ENCODE measurements at regions not wholly inside any gene's neighbourhood (a gene's known extent, or its start where the extent isn't known, plus 50 kb on each side); places are given as distances from the start of the nearest gene placed in this dataset.

GRCh38 chr4:33187035-33187434 is 2466.9 kb downstream of the PCDH7 start:
- ATAC-seq, result no peak
- no peak for TF ChIP-seq ESRRG (CRISPR knock-in tag; IDR thresholded peaks at IDR 0.05)
- TF ChIP-seq ZC3H10 (CRISPR knock-in tag; IDR thresholded peaks at IDR 0.05), result no peak
- TF ChIP-seq RARB (CRISPR knock-in tag; IDR thresholded peaks at IDR 0.05), result no peak
- no peak for TF ChIP-seq BACH2 (CRISPR knock-in tag; IDR thresholded peaks at IDR 0.05; ENCODE audit: borderline replicate concordance)
- TF ChIP-seq TCF4 (CRISPR knock-in tag; IDR thresholded peaks at IDR 0.05; ENCODE audit: borderline replicate concordance), result no peak
- no peak for TF ChIP-seq SNAI2 (CRISPR knock-in tag; IDR thresholded peaks at IDR 0.05)
- no peak for TF ChIP-seq PPARA (CRISPR knock-in tag; IDR thresholded peaks at IDR 0.05; ENCODE audit: borderline replicate concordance)
- no peak for TF ChIP-seq ISL1 (CRISPR knock-in tag; IDR thresholded peaks at IDR 0.05)
- TF ChIP-seq CSRNP3 (CRISPR knock-in tag; IDR thresholded peaks at IDR 0.05), result no peak
- TF ChIP-seq PATZ1 (CRISPR knock-in tag; IDR thresholded peaks at IDR 0.05; ENCODE audit: borderline replicate concordance), result no peak

- TF ChIP-seq CSDC2 (CRISPR knock-in tag; IDR thresholded peaks at IDR 0.05) (no peak), OSR1 (CRISPR knock-in tag; IDR thresholded peaks at IDR 0.05) (no peak), ZC3H10 (CRISPR knock-in tag; IDR thresholded peaks at IDR 0.05) (no peak), PPARA (CRISPR knock-in tag; IDR thresholded peaks at IDR 0.05; ENCODE audit: borderline replicate concordance) (no peak), ESRRG (CRISPR knock-in tag; IDR thresholded peaks at IDR 0.05) (no peak), ISL1 (CRISPR knock-in tag; IDR thresholded peaks at IDR 0.05) (no peak), ZFP30 (CRISPR knock-in tag; IDR thresholded peaks at IDR 0.05) (no peak), BACH2 (CRISPR knock-in tag; IDR thresholded peaks at IDR 0.05; ENCODE audit: borderline replicate concordance) (no peak), POU6F1 (CRISPR knock-in tag; IDR thresholded peaks at IDR 0.05; ENCODE audit: borderline replicate concordance, low read depth) (no peak), ARNTL (CRISPR knock-in tag; IDR thresholded peaks at IDR 0.05; ENCODE audit: borderline replicate concordance, low read depth) (no peak)
- no peak for ATAC-seq
These were observed 2468.6 kb downstream of the PCDH7 start for GRCh38 chr4:33188733-33189132.

- ATAC-seq, result no peak
These were observed 2469.0 kb downstream of the PCDH7 start for GRCh38 chr4:33189169-33189568.

GRCh38 chr4:33193109-33193508 is 2472.9 kb downstream of the PCDH7 start:
- no peak for ATAC-seq
- no peak for TF ChIP-seq RARB (CRISPR knock-in tag; IDR thresholded peaks at IDR 0.05)
- TF ChIP-seq CSRNP3 (CRISPR knock-in tag; IDR thresholded peaks at IDR 0.05), result no peak
- no peak for TF ChIP-seq ZFP30 (CRISPR knock-in tag; IDR thresholded peaks at IDR 0.05)
- TF ChIP-seq CSDC2 (CRISPR knock-in tag; IDR thresholded peaks at IDR 0.05), result no peak
- no peak for TF ChIP-seq SNAI2 (CRISPR knock-in tag; IDR thresholded peaks at IDR 0.05)
- TF ChIP-seq CREB5 (CRISPR knock-in tag; IDR thresholded peaks at IDR 0.05; ENCODE audit: low read depth), result no peak
- no peak for TF ChIP-seq ISL1 (CRISPR knock-in tag; IDR thresholded peaks at IDR 0.05)
- TF ChIP-seq ESRRG (CRISPR knock-in tag; IDR thresholded peaks at IDR 0.05), result no peak

More at GRCh38 chr4:33189169-33189568, 2469.0 kb downstream of the PCDH7 start:
- no peak for TF ChIP-seq OSR1 (CRISPR knock-in tag; IDR thresholded peaks at IDR 0.05)
- TF ChIP-seq TSHZ2 (CRISPR knock-in tag; IDR thresholded peaks at IDR 0.05), result no peak
- no peak for TF ChIP-seq BACH2 (CRISPR knock-in tag; IDR thresholded peaks at IDR 0.05; ENCODE audit: borderline replicate concordance)

Data from SK-N-SH treated with all-trans-retinoic acid at 6 μM for 48 hours (cell line).